Upper lobe of left lung (tissue), 4 donors: ENCODE measurements at regions not wholly inside any gene's neighbourhood (a gene's known extent, or its start where the extent isn't known, plus 50 kb on each side); places are given as distances from the start of the nearest gene placed in this dataset.

Source experiments
- CTCF ChIP-seq, 6 experiments: fragments of 450-650 bp in 4 of 6; fragments of 200-600 bp in 2 of 6; sonication (generic) in 2 of 6; IDR thresholded peaks; one replicate each; pipeline ENCODE4 v1.5.1; 2016 to 2019; ENCODE audit warnings: antibody characterized with exemption in 6 of 6
- POLR2A ChIP-seq, 4 donors: fragments of 450-650 bp; IDR thresholded peaks; one replicate each; pipeline ENCODE4 v1.5.1; 2016 to 2017; ENCODE audit warnings: antibody characterized with exemption in 4 of 4, mild to moderate bottlenecking in 2 of 4

- TF ChIP-seq CTCF (IDR thresholded peaks at IDR 0.05) (no peak), POLR2A (IDR thresholded peaks at IDR 0.05) (no peak)
Measured at GRCh38 chr14:106686533-106686932, 1160.2 kb downstream of the TMEM121 start.
